Uterus (tissue), 2 donors: ENCODE measurements at regions not wholly inside any gene's neighbourhood (a gene's known extent, or its start where the extent isn't known, plus 50 kb on each side); places are given as distances from the start of the nearest gene placed in this dataset.

Experiments used
- CTCF ChIP-seq, 4 experiments: fragments of 200-600 bp in 2 of 4; fragments of 450-650 bp in 2 of 4; sonication (generic) in 2 of 4; IDR thresholded peaks; one replicate each; pipeline ENCODE4 v1.5.1; 2016 to 2019; ENCODE audit warnings: antibody characterized with exemption in 4 of 4, mild to moderate bottlenecking in 2 of 4, moderate library complexity in 1 of 4
- POLR2A ChIP-seq, 2 donors: fragments of 450-650 bp; IDR thresholded peaks; one replicate each; pipeline ENCODE4 v1.6.1; 2016; ENCODE audit warnings: antibody characterized with exemption in 2 of 2, mild to moderate bottlenecking in 1 of 2, moderate library complexity in 1 of 2

- TF ChIP-seq CTCF (IDR thresholded peaks at IDR 0.05) (no peak), POLR2A (IDR thresholded peaks at IDR 0.05) (no peak)
Observed at GRCh38 chr3:31230425-31231223, 302.1 kb upstream of the STT3B start.
